HepG2 (cell line): ENCODE measurements at regions not wholly inside any gene's neighbourhood (a gene's known extent, or its start where the extent isn't known, plus 50 kb on each side); places are given as distances from the start of the nearest gene placed in this dataset.

Experiments
- ATAC-seq: fragments of 200-7000 bp; cut with Tn5 transposase; 3 replicates; pipeline ENCODE4 v1.9.1; 2020; ENCODE audit warnings: mild to moderate bottlenecking, moderate library complexity
- BruUV-seq: library from RNA; stranded (reverse); fragments of 400-500 nt; replicated peaks from 2 replicates; lab custom pipeline; 2021; lab: Mats Ljungman, UMichigan
- CTCF ChIA-PET: fragments of 300-600 bp; formaldehyde crosslinking; extraction: SDS; loops from one replicate; lab custom pipeline; 2021; ENCODE audit warnings: low total read pairs, inconsistent platforms, low intra/inter-chr PET ratio; lab: Yijun Ruan, JAX
- POLR2A ChIA-PET: fragments of 350-600 bp; sonication (Branson Sonifier 250); formaldehyde crosslinking; loops from one replicate; lab custom pipeline; 2020; ENCODE audit warnings: antibody characterized with exemption, inconsistent platforms; lab: Yijun Ruan, JAX
- DNase-seq: peaks from one replicate; pipeline ENCODE4 v3.0.0-alpha.2; 2015; ENCODE audit warnings: low spot score
- FAIRE-seq: peaks from 3 replicates; lab custom pipeline; 2011; peaks lifted over from hg19 to GRCh38; lab: Jason Lieb, UNC
- H2AFZ ChIP-seq: one replicate; pipeline ENCODE4 v1.6.1; 2011; ENCODE audit warnings: low read length, inconsistent platforms
- H3K27ac ChIP-seq: fragments of 300-600 bp; 3 replicates; pipeline ENCODE4 v1.8.0; 2011; ENCODE audit warnings: mixed run types, mild to moderate bottlenecking, mixed read lengths, low read length, inconsistent platforms; ENCODE audit not compliant: insufficient read depth; ENCODE audit errors: extremely low read length
- H3K27me3 ChIP-seq, 2 experiments: fragments of 200-600 bp in 1 of 2; 2 replicates in 1 of 2; 3 replicates in 1 of 2; pipeline versions ENCODE4 v1.6.0 to v1.8.0; 2011; ENCODE audit warnings: low read length in 2 of 2, mild to moderate bottlenecking in 2 of 2, moderate library complexity in 2 of 2, inconsistent platforms in 1 of 2; ENCODE audit not compliant: insufficient read depth in 2 of 2, control insufficient read depth in 1 of 2
- H3K36me3 ChIP-seq, 2 experiments: fragments of 200-600 bp in 1 of 2; replicated peaks in 1 of 2; 2 replicates in 1 of 2; 3 replicates in 1 of 2; pipeline versions ENCODE4 v1.5.1 to v1.8.0; 2011; ENCODE audit warnings: low read length in 2 of 2, inconsistent platforms in 1 of 2; ENCODE audit not compliant: insufficient read depth in 2 of 2, control insufficient read depth in 1 of 2
- H3K4me1 ChIP-seq: 2 replicates; pipeline ENCODE4 v1.5.1; 2012; ENCODE audit warnings: low read length, inconsistent platforms; ENCODE audit not compliant: insufficient read depth
- H3K4me2 ChIP-seq: 2 replicates; pipeline ENCODE4 v1.6.0; 2011; ENCODE audit warnings: low read depth, low read length, inconsistent platforms
- H3K4me3 ChIP-seq, 3 experiments: fragments of 200-600 bp in 1 of 3; sonication (generic), shearing (Covaris generic) in 1 of 3; replicated peaks in 1 of 3; 2 replicates each; pipeline ENCODE4 v1.5.1; 2011 to 2016; ENCODE audit warnings: low read length in 3 of 3, inconsistent platforms in 2 of 3, low read depth in 2 of 3, mild to moderate bottlenecking in 2 of 3, control low read depth in 1 of 3, mixed read lengths in 1 of 3; ENCODE audit not compliant: insufficient read depth in 1 of 3
- H3K79me2 ChIP-seq: one replicate; pipeline ENCODE4 v1.6.1; 2011; ENCODE audit warnings: low read length, inconsistent platforms; ENCODE audit not compliant: insufficient read depth
- H3K9ac ChIP-seq: 2 replicates; pipeline ENCODE4 v1.6.0; 2011; ENCODE audit warnings: mild to moderate bottlenecking, low read depth, low read length, inconsistent platforms; ENCODE audit not compliant: insufficient read depth
- H3K9me3 ChIP-seq: 2 replicates; pipeline ENCODE4 v1.5.1; 2012; ENCODE audit warnings: mild to moderate bottlenecking, low read length
- H4K20me1 ChIP-seq: 2 replicates; pipeline ENCODE4 v1.6.0; 2011; ENCODE audit warnings: inconsistent platforms, mild to moderate bottlenecking, low read length, moderate library complexity; ENCODE audit not compliant: insufficient read depth
- ATF7 ChIP-seq, 2 experiments: fragments of 450-650 bp in 1 of 2; sonication (generic) in 1 of 2; formaldehyde crosslinking in 1 of 2; IDR thresholded peaks; 2 replicates each; pipeline versions ENCODE4 v1.4.0 to v1.6.1; 2016 to 2020; ENCODE audit warnings: antibody characterized with exemption in 1 of 2, mild to moderate bottlenecking in 1 of 2, missing genetic modification reagents in 1 of 2
- CCDC6 ChIP-seq: sonication (generic); formaldehyde crosslinking; IDR thresholded peaks from 2 replicates; pipeline ENCODE4 v1.8.1; 2022; ENCODE audit warnings: mild to moderate bottlenecking, missing genetic modification reagents, moderate library complexity
- PATZ1 ChIP-seq: sonication (generic); formaldehyde crosslinking; IDR thresholded peaks from 2 replicates; pipeline ENCODE4 v1.4.0; 2020; ENCODE audit warnings: missing genetic modification reagents
- WGBS: methylation state at CpG from one replicate; pipeline ENCODE4 v1.1.6; 2017; ENCODE audit warnings: low lambda C conversion rate; 5-methylcytosine and 5-hydroxymethylcytosine counted together
- in situ Hi-C: cut with HindIII; loops from 2 replicates; pipeline ENCODE4 v1.10.0; 2017; ENCODE audit warnings: low pct_unique_long_range_greater_than_20kb; ENCODE audit not compliant: extremely low pct_ligation_motif_present
- intact Hi-C: fragments of 100-400 bp; cut with micrococcal nuclease; formaldehyde crosslinking; loops from one replicate; pipeline ENCODE4 v1.10.0; 2022; ENCODE audit not compliant: unreplicated experiment

GRCh38 chr4:114368751-114369150 lies 229.9 kb upstream of the UGT8 start (continued):
- no peak for TF ChIP-seq PATZ1 (CRISPR knock-in tag)

- no peaks in the 10 kb centered on the region for H3K4me1 ChIP-seq
- no peaks in the 10 kb centered on the region for H3K79me2 ChIP-seq
- no peak overlapping the region for H3K4me2 ChIP-seq
- no peak overlapping the region for H3K27ac ChIP-seq
- no peak overlapping the region for H2AFZ ChIP-seq
- FAIRE-seq (no peak), DNase-seq (no peak), ATAC-seq (no peak)
- no peak overlapping the region for H3K4me3 ChIP-seq
- intact Hi-C loops: no loop called here
- in situ Hi-C loops: loop anchor here (10.0 kb wide), 1 partner anchor 419 kb away; no protein-coding TSS in a partner anchor
- ChIA-PET CTCF (no interaction called here), POLR2A (no interaction called here)
- TF ChIP-seq ATF7 (IDR thresholded peaks at IDR 0.05) (peak; percentile 60), ATF7 (CRISPR knock-in tag; IDR thresholded peaks at IDR 0.05) (no peak), CCDC6 (CRISPR knock-in tag) (no peak)
- no peaks in the 10 kb centered on the region for H3K9me3 ChIP-seq
- no TSS peak for BruUV-seq
- H3K9ac ChIP-seq: no peak overlapping the region
- H3K36me3 ChIP-seq: no peaks in the 10 kb centered on the region
- 7% methylated on average over 1 of the region's 1 CpG for WGBS
- no peaks in the 10 kb centered on the region for H4K20me1 ChIP-seq
- H3K27me3 ChIP-seq: no peaks in the 10 kb centered on the region
These were observed 225.1 kb upstream of the UGT8 start for GRCh38 chr4:114373508-114373907.
